ENCODE measurements at regions not wholly inside any gene's neighbourhood (a gene's known extent, or its start where the extent isn't known, plus 50 kb on each side); places are given as distances from the start of the nearest gene placed in this dataset.

- TF ChIP-seq RAD21 (IDR thresholded peaks at IDR 0.05; ENCODE audit: low read depth) (no peak), TEAD4 (IDR thresholded peaks at IDR 0.05) (no peak)
Observed at GRCh38 chr2:175743011-175743410, 259.1 kb downstream of the LNPK start.
